AG20443 (cell line): ENCODE measurements at regions not wholly inside any gene's neighbourhood (a gene's known extent, or its start where the extent isn't known, plus 50 kb on each side); places are given as distances from the start of the nearest gene placed in this dataset.

Source experiments
- DNase-seq: peaks from one replicate; pipeline ENCODE4 v3.0.0; 2012; ENCODE audit warnings: low spot score, mixed read lengths

- DNase-seq: peak; percentile 18
These were observed 364.3 kb upstream of the DDHD1 start for GRCh38 chr14:53517270-53517960.

- peak; percentile 72 for DNase-seq
These were observed 363.2 kb upstream of the DDHD1 start for GRCh38 chr14:53516261-53516774.

GRCh38 chr14:53515276-53515675, 362.2 kb upstream of the DDHD1 start:
- peak; percentile 25 for DNase-seq

DNA sequence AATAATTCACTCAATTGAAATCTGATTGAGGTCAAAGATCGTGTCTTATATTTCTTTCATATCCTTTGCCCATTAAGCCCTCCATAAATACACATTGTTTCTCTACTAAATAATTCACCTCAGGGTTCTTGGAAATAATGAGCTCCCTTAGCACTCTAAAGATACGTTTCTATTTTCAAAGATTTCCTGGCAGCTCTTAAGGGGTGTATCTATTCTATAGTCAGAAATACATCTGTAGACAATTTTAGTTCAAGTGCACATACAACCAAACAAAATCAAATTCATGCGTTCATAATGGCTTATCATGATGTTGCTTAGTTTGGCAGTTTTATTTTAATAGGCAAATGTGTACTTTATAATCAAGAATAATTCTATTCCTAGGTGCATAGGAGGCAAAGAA, 361.1 kb upstream of the DDHD1 start:
- DNase-seq: no peak

GRCh38 chr14:53510281-53510912, 357.3 kb upstream of the DDHD1 start:
- DNase-seq: no peak

- peak; percentile 77 for DNase-seq
These were observed 356.4 kb upstream of the DDHD1 start for GRCh38 chr14:53509276-53510244.

DNA sequence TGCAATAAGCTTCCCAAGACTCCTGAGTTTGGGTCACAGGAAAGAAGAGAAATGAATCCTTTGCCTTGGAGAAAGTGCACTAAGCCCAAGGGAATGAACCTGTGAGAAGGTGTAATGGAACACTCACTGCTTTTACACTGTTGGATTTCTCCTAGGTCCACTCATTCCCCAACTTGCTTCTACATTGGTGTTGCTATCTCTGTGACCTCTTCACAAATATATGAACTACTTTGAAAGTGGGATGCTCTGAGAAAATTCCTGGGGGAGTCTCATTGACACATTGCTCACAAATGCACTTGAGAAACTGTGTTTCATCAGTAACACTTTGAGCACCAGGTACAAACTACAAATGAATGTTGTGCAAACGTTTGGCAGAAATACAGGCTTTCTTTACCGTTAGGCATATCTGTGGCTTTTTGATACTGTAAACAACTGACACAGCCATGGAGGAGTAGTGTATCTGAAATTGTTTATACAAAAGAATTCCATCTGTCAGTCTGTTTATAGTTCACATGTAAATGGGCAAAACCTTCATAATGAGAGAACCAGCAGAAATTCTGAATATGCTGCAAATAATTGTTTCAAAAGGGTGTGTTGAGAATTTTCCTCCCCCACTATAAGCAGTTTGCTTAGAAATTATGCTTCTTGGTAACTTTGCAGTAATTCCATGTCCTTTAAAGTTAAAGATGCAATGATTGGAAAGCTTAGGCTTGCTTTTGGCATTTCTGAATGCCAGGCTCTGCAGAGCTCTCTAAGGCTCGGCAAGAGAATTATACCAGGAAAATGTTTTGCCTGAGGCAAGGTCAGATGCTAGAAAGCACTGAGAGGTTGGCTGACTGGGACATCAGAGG, 348.5 kb upstream of the DDHD1 start:
- DNase-seq: peak; percentile 32

DNA sequence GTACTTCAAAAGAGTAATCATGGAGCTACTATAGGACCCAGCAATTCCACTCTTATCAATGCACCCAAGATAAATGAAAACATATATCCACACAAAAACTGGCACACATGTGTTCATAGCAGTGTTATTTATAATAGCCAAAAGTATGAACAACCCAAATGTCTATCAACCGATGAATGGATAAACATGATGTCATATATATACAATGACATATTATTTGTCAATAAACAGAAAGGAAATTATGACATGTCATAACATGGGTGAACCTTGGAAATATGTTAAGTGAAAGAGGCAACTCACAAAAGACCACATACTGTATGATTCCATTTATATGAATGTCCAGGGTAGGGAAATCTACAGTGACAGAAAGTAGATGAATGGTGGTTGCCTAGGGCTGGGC, 347.1 kb upstream of the DDHD1 start:
- DNase-seq: no peak

DNA sequence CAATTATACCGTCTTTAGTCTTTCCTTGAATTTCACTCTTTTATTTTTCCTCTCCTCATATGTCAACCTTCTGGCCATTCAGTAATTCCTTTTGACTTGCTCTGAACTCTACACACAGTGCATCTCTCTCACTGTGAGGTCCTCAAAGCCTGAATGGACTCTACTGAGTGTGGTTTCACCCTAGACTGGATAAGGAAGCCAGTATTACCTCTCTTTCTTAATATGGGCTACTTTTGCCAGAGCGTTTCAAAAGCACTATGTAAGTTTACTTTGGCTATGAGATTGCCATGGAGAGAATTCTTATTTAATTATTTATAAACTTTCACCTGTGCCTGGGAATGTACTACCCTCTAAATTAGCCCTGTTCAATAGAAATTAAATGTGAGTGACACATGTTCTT, 343.5 kb upstream of the DDHD1 start:
- no peak for DNase-seq

DNA sequence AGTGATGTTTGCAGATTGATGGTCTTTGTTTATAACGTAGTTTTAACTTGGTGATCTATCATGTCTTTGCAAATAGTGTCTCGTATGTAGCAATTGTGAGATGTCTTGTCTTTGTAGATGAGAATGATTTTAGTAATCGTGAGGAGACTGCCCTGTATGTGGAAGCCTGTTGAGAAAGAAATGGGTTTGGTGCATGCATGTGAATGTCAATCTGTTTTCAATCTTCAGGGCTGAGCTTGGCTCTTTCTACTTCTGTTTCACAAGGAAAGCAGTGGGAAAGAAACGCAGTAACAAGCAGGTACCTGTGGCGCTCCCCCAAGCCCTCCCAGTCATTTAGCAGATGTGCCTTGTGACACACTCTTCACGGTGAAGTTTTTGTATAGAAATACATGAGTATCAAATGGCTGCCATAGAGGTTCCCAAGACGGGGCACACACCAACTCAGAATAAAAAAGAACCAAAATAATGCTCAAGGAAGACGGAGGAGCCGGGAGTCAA, 342.8 kb upstream of the DDHD1 start:
- DNase-seq: no peak

DNA sequence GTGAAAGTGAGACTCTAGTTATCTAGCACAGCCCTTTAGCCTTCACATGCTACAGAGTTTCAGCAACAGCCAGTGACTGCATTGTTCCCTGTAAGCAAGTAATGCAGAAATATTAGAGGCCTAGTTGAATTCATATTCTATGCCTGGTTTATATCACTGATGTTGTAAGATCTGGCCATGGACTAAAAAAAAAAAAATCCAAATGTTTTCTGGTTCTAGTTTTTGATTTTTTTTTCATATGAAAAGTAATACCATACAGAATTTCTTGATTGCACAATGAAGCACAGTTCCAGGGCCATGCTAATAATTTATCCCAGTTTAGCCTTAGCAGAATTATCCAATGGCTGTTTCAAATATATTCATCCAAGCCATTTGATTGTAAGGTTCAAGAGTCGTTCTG, 341.5 kb upstream of the DDHD1 start:
- no peak for DNase-seq

DNA sequence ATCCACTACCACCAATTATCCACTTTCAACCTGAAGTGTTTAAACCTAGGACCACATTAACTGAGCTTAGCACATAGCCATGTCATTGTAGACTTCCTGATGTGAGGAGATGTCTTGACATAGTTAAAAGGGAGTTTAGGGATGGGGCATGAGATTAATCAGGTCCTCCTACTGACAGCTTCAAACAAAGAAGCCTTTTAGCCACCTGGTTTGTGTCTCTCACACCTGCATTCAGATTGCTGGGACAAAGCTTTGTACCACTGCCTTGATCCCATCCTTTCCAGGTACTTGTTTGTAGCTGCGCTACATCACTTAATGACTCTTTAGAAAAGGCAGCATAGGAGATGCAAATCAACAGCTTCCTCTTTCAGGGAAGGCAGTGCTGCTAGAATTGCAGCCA, 340.7 kb upstream of the DDHD1 start:
- DNase-seq: no peak

DNA sequence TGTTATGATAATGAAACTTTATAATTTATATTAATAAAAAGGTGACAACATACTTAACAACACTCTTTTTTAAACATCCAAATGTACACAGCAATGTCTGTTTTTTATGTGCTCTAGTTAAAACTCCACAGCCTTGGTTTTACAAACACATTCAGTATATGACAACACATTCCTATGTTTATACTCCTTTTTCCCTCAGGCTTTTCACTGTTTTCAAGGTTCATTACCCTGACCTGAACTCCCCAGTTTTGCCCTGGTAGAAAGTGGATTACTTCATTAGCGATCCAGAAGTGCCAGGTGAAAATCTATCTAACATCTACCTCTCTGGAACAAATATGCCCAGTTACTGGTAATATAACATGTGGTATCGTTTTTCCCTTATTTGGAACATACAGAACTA, 340.2 kb upstream of the DDHD1 start:
- no peak for DNase-seq

- DNase-seq: no peak
These were observed 338.8 kb upstream of the DDHD1 start for GRCh38 chr14:53491884-53492277.

GRCh38 chr14:53491256-53491883, 338.2 kb upstream of the DDHD1 start:
- DNase-seq: peak; percentile 35

DNA sequence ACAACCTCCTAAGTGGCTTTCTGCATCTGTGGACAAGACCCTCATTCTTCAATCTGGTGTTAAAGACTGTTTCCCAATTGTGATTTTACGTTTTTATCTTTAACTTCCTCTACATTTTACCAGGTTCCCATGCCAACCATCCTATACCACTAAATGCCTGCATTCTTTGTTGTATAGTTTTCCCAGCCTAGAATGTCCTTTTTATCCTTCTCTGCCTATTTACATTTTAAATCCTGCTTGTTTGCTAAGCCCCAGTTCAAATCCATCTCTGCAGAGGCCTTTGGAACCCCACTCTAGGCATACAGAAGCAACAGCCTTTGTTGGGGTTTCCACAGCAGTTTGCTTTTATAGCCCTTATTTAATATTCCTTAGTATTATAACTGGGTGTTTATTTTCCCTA, 325.1 kb upstream of the DDHD1 start:
- DNase-seq: no peak

DNA sequence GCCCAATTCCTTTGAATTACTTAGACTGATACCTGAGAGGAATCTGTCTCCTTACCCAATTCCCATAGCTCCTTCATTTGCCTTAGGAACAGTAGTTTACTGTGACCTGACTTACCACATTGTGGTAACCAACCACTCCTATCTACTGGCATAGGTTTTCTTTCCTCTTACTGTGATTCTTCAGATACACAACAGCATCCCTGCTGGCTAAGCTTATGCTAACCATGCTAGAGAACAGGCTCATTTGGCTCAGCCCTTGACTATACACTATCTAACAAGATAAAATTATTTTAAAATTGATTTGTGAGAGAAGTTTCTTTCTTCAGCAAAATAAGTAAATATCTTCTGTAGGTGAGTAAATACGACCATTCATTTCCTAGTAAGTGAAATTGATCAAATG, 320.4 kb upstream of the DDHD1 start:
- DNase-seq: no peak

DNA sequence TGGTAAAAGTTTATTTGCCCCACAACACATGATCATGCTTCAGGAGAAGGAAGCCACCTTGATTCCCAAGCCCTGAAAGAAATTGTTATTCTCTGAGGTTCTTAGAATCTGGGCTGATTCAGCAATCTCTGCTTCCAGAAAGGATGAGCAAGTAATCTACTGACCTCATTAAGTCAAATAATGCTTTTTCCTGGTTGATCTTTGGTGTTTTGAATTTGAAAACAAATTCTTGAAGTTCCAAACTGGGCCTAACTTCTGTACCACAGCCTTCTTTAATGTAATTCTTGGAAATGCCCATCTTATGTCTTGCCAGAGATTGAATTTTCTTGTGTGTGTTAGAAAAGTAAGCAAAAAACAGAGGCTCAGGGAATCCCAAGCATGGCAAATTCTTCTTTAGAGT, 319.2 kb upstream of the DDHD1 start:
- no peak for DNase-seq

DNA sequence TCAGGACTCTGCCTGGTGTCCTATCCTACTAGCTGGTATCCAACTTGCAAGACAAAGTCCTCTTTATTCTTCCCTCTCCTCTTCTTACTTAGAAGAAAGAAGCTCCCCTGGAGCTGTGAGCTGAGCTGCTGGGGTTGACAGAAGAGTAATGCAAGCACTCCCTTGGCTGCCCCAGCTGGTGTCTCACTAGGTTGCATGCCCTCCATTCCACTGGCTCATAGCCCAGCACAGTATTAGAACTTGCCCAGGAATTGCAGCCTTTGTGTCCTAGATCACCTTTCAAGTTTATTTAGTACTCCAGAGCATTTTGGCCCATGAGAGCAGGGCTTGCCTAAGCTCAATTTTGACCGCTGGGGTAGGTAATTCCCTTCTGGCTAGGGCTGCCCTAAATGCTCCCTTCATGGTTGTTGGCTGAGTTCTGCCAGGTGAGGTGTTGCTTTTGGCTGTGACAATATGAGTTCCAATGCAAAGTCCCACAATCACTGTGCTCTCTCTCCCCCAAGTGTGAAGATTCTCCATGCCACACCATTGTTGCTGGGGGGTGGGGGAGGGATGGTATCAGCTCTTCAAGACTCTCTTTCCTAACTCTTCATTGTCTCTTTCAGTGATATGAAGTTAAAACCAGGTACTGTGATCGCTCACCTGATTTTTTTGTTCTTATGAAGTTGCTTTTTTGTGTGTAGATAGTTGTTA, 317.4 kb upstream of the DDHD1 start:
- DNase-seq: peak; percentile 39

DNA sequence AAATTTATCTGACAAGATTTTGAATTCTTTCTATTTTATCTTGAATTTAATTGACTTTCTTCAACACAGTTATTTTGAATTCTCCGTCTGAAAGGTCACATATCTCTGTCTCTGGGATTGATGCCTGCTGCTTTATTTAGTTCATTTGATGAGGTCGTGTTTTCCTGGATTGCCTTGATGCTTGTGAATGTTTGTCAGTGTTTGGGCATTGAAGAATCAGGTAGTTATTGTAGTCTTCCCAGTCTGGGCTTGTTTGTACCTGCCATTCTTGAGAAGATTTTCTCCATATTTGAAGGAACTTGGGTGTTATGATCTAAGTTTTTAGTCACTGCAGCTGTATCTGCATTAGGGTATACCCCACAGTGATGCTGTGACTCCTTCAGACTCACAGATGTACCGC, 315.8 kb upstream of the DDHD1 start:
- DNase-seq: no peak
